CD14-positive monocyte (primary cell): ENCODE measurements at regions not wholly inside any gene's neighbourhood (a gene's known extent, or its start where the extent isn't known, plus 50 kb on each side); places are given as distances from the start of the nearest gene placed in this dataset.

ENCODE experiments used
- DNase-seq, 3 donors: peaks; one replicate each; pipeline ENCODE4 v3.0.0-alpha.2; 2011 to 2022
- H2AFZ ChIP-seq: 2 replicates; pipeline ENCODE4 v1.6.0; 2012; ENCODE audit warnings: mild to moderate bottlenecking, low read depth, low read length, inconsistent platforms; ENCODE audit not compliant: insufficient read depth, poor library complexity, severe bottlenecking
- H3K27ac ChIP-seq, 2 donors: 1 replicate in 1 of 2; 2 replicates in 1 of 2; pipeline ENCODE4 v1.5.1; 2012 to 2013; ENCODE audit warnings: low read length in 2 of 2, control low read depth in 1 of 2, inconsistent platforms in 1 of 2, low read depth in 1 of 2, mild to moderate bottlenecking in 1 of 2
- H3K27me3 ChIP-seq, 2 donors: one replicate each; pipeline versions ENCODE4 v1.6.0 to v1.6.1; 2011 to 2013; ENCODE audit warnings: low read length in 2 of 2; ENCODE audit not compliant: control insufficient read depth in 2 of 2, insufficient read depth in 2 of 2
- H3K36me3 ChIP-seq, 2 donors: replicated peaks in 1 of 2; 1 replicate in 1 of 2; 2 replicates in 1 of 2; pipeline versions ENCODE4 v1.5.1 to v1.6.1; 2012 to 2013; ENCODE audit warnings: low read length in 2 of 2, control low read depth in 1 of 2, inconsistent platforms in 1 of 2, mild to moderate bottlenecking in 1 of 2; ENCODE audit not compliant: insufficient read depth in 2 of 2, control insufficient read depth in 1 of 2
- H3K4me1 ChIP-seq, 2 donors: 1 replicate in 1 of 2; 2 replicates in 1 of 2; pipeline versions ENCODE4 v1.5.1 to v1.6.1; 2012 to 2013; ENCODE audit warnings: low read length in 2 of 2, control low read depth in 1 of 2, inconsistent platforms in 1 of 2, mild to moderate bottlenecking in 1 of 2, moderate library complexity in 1 of 2; ENCODE audit not compliant: insufficient read depth in 2 of 2, control insufficient read depth in 1 of 2
- H3K4me2 ChIP-seq: replicated peaks from 2 replicates; pipeline ENCODE3; 2012; ENCODE audit warnings: low read length, moderate library complexity, mild to moderate bottlenecking; ENCODE audit not compliant: poor library complexity, severe bottlenecking; ENCODE audit errors: extremely low read depth
- H3K4me3 ChIP-seq, 3 experiments: fragments of 200-600 bp in 1 of 3; sonication (generic) in 1 of 3; replicated peaks in 1 of 3; 1 replicate in 2 of 3; 2 replicates in 1 of 3; pipeline ENCODE4 v1.5.1; 2011 to 2013; ENCODE audit warnings: low read length in 3 of 3, mild to moderate bottlenecking in 3 of 3, control low read depth in 2 of 3, low read depth in 2 of 3, inconsistent platforms in 1 of 3, moderate library complexity in 1 of 3
- H3K79me2 ChIP-seq: 2 replicates; pipeline ENCODE4 v1.6.0; 2012; ENCODE audit warnings: mild to moderate bottlenecking, control low read depth, inconsistent platforms, low read length, moderate library complexity; ENCODE audit not compliant: insufficient read depth
- H3K9ac ChIP-seq: 2 replicates; pipeline ENCODE4 v1.6.0; 2017; ENCODE audit warnings: low read length, mild to moderate bottlenecking; ENCODE audit not compliant: insufficient read depth, poor library complexity, severe bottlenecking
- H3K9me3 ChIP-seq, 2 donors: replicated peaks in 1 of 2; 1 replicate in 1 of 2; 2 replicates in 1 of 2; pipeline versions ENCODE4 v1.5.1 to v1.6.1; 2012 to 2013; ENCODE audit warnings: low read length in 2 of 2, control low read depth in 1 of 2; ENCODE audit not compliant: control insufficient read depth in 1 of 2, insufficient read depth in 1 of 2
- H4K20me1 ChIP-seq: 2 replicates; pipeline ENCODE4 v1.6.0; 2012; ENCODE audit warnings: mild to moderate bottlenecking, low read length, control low read depth, moderate library complexity; ENCODE audit not compliant: insufficient read depth
- H3K27ac Mint-ChIP-seq, 7 donors: one replicate each; pipeline ENCODE4 v1.8.0; 2020; ENCODE audit warnings: mild to moderate bottlenecking in 7 of 7, mixed read lengths in 7 of 7, moderate library complexity in 6 of 7, inconsistent platforms in 2 of 7
- H3K27me3 Mint-ChIP-seq, 3 donors: one replicate each; pipeline ENCODE4 v1.8.0; 2021 to 2022; ENCODE audit warnings: low read depth in 3 of 3, mild to moderate bottlenecking in 3 of 3, mixed read lengths in 3 of 3, moderate library complexity in 3 of 3, inconsistent platforms in 1 of 3
- H3K36me3 Mint-ChIP-seq, 2 donors: one replicate each; pipeline ENCODE4 v1.8.0; 2020; ENCODE audit warnings: mixed read lengths in 2 of 2, inconsistent platforms in 1 of 2, mild to moderate bottlenecking in 1 of 2
- H3K4me1 Mint-ChIP-seq: one replicate; pipeline ENCODE4 v1.8.0; 2020; ENCODE audit warnings: mild to moderate bottlenecking, mixed read lengths
- H3K4me3 Mint-ChIP-seq, 2 donors: one replicate each; pipeline ENCODE4 v1.8.0; 2020; ENCODE audit warnings: mild to moderate bottlenecking in 2 of 2, mixed read lengths in 2 of 2, moderate library complexity in 1 of 2
- H3K9me3 Mint-ChIP-seq, 7 donors: one replicate each; pipeline ENCODE4 v1.8.0; 2020 to 2022; ENCODE audit warnings: mixed read lengths in 7 of 7, mild to moderate bottlenecking in 6 of 7, moderate library complexity in 6 of 7, inconsistent platforms in 2 of 7
- CTCF ChIP-seq: fragments of 200-600 bp; IDR thresholded peaks from one replicate; pipeline ENCODE4 v1.8.0; 2022; ENCODE audit warnings: antibody characterized with exemption, mild to moderate bottlenecking
- WGBS: methylation state at CpG from one replicate; pipeline ENCODE4 v1.1.5; 2013; ENCODE audit warnings: missing lambda C conversion rate; ENCODE audit not compliant: insufficient coverage; 5-methylcytosine and 5-hydroxymethylcytosine counted together
- intact Hi-C, 2 donors: fragments of 100-400 bp; cut with micrococcal nuclease; formaldehyde crosslinking; loops; one replicate each; pipeline versions ENCODE4 v1.15.0 to v1.15.1; 2023

GRCh38 chr15:31803388-31803884, 226.9 kb upstream of the CHRNA7 start:
- no peak overlapping the region for H3K4me3 Mint-ChIP-seq
- Histone ChIP-seq H3K9me3 (no peaks in the 10 kb centered on the region), H3K4me2 (no peak overlapping the region), H2AFZ (no peak overlapping the region), H3K27me3 (no peaks in the 10 kb centered on the region), H4K20me1 (no peaks in the 10 kb centered on the region), H3K79me2 (no peaks in the 10 kb centered on the region), H3K9ac (no peak overlapping the region), H3K36me3 (no peaks in the 10 kb centered on the region), H3K27ac (no peak overlapping the region), H3K4me1 (no peaks in the 10 kb centered on the region), H3K4me3 (no peak overlapping the region)
- intact Hi-C loops: no loop called here
- WGBS: 88% methylated on average over 2 of the region's 3 CpGs
- peaks cover 0 to 2% (median 0%) of the 10 kb centered on the region in 7 donors for H3K9me3 Mint-ChIP-seq
- no peak overlapping the region for H3K27ac Mint-ChIP-seq
- H3K4me1 Mint-ChIP-seq: no peaks in the 10 kb centered on the region
- no peak for DNase-seq
- peaks cover 5 to 14% (median 6%) of the 10 kb centered on the region in 3 donors for H3K27me3 Mint-ChIP-seq
- H3K36me3 Mint-ChIP-seq: no peaks in the 10 kb centered on the region
- no peak for TF ChIP-seq CTCF

GRCh38 chr15:31805090-31805662, 225.1 kb upstream of the CHRNA7 start:
- no peak for TF ChIP-seq CTCF
- no peak overlapping the region for H3K4me3 Mint-ChIP-seq
- peaks cover 1 to 9% (median 9%) of the 10 kb centered on the region in 3 donors for H3K27me3 Mint-ChIP-seq
- H3K4me3 ChIP-seq: no peak overlapping the region
- H3K4me1 ChIP-seq: no peaks in the 10 kb centered on the region
- no peaks in the 10 kb centered on the region for H3K27me3 ChIP-seq
- H2AFZ ChIP-seq: no peak overlapping the region
- no peaks in the 10 kb centered on the region for H3K36me3 ChIP-seq
- H3K9ac ChIP-seq: no peak overlapping the region
- no peaks in the 10 kb centered on the region for H3K4me1 Mint-ChIP-seq
- H3K9me3 Mint-ChIP-seq: peaks cover 0 to 2% (median 0%) of the 10 kb centered on the region in 7 donors
- no peak overlapping the region for H3K4me2 ChIP-seq
- DNase-seq: no peak
- no CpG with 5 or more reads among the region's 5 CpGs for WGBS
- no peak overlapping the region for H3K27ac Mint-ChIP-seq
- intact Hi-C loops: no loop called here
- H3K9me3 ChIP-seq: no peaks in the 10 kb centered on the region
- no peaks in the 10 kb centered on the region for H3K79me2 ChIP-seq
- no peaks in the 10 kb centered on the region for H4K20me1 ChIP-seq
- H3K36me3 Mint-ChIP-seq: no peaks in the 10 kb centered on the region
- no peak overlapping the region for H3K27ac ChIP-seq
